Lung (tissue), 11 donors: ENCODE measurements at regions not wholly inside any gene's neighbourhood (a gene's known extent, or its start where the extent isn't known, plus 50 kb on each side); places are given as distances from the start of the nearest gene placed in this dataset.

ENCODE experiments used
- ATAC-seq: fragments of 200-7000 bp; cut with Tn5 transposase; one replicate; pipeline ENCODE4 v1.9.1; 2020; ENCODE audit warnings: moderate number of reproducible peaks; ENCODE audit not compliant: insufficient read depth, low FRiP score
- DNase-seq, 3 donors: peaks; one replicate each; pipeline ENCODE4 v3.0.0-alpha.2; 2013 to 2017
- H3K27ac ChIP-seq, 2 donors: one replicate each; pipeline ENCODE4 v1.5.1; 2013; ENCODE audit warnings: mild to moderate bottlenecking in 2 of 2, moderate library complexity in 2 of 2, control low read depth in 1 of 2, inconsistent platforms in 1 of 2, low read depth in 1 of 2, low read length in 1 of 2
- H3K27me3 ChIP-seq, 3 donors: one replicate each; pipeline ENCODE4 v1.5.1; 2013; ENCODE audit warnings: low read length in 2 of 3; ENCODE audit not compliant: control insufficient read depth in 3 of 3, insufficient read depth in 3 of 3
- H3K36me3 ChIP-seq, 4 donors: one replicate each; pipeline ENCODE4 v1.5.1; 2013; ENCODE audit warnings: low read length in 4 of 4, mild to moderate bottlenecking in 1 of 4, moderate library complexity in 1 of 4; ENCODE audit not compliant: control insufficient read depth in 4 of 4, insufficient read depth in 4 of 4
- H3K4me1 ChIP-seq, 5 donors: one replicate each; pipeline ENCODE4 v1.5.1; 2013; ENCODE audit warnings: low read length in 5 of 5, mild to moderate bottlenecking in 2 of 5, moderate library complexity in 1 of 5; ENCODE audit not compliant: control insufficient read depth in 5 of 5, insufficient read depth in 5 of 5
- H3K4me3 ChIP-seq: one replicate; pipeline ENCODE4 v1.5.1; 2013; ENCODE audit warnings: mild to moderate bottlenecking, control low read depth, moderate library complexity
- H3K9ac ChIP-seq, 2 donors: one replicate each; pipeline ENCODE4 v1.5.1; 2013; ENCODE audit warnings: low read length in 2 of 2, control low read depth in 1 of 2; ENCODE audit not compliant: insufficient read depth in 1 of 2
- H3K9me3 ChIP-seq, 4 donors: one replicate each; pipeline ENCODE4 v1.5.1; 2013; ENCODE audit warnings: low read length in 3 of 4, mild to moderate bottlenecking in 1 of 4, moderate library complexity in 1 of 4; ENCODE audit not compliant: control insufficient read depth in 4 of 4, insufficient read depth in 3 of 4
- CTCF ChIP-seq: IDR thresholded peaks from 2 replicates; pipeline ENCODE4 v1.5.1; 2012; ENCODE audit warnings: mild to moderate bottlenecking; ENCODE audit errors: control extremely low read depth, extremely low read depth
- WGBS, 2 donors: extraction: QIAGEN DNeasy Blood & Tissue Kit; methylation state at CpG; one replicate each; pipeline ENCODE4 v1.1.7; 2013; 5-methylcytosine and 5-hydroxymethylcytosine counted together
- donor health status: control.
- donor health status: control.
- donor health status: Bipolar disorder and iron deficiency.
- donor health status: healthy.
- donor health status: DM: yes; HTN: yes; CAD: no.

GRCh38 chr4:144336633-144337032, 196.1 kb upstream of the GYPA start:
- Histone ChIP-seq H3K4me1 (peaks cover 0 to 4% (median 0%) of the 10 kb centered on the region in 5 donors), H3K9ac (no peak overlapping the region), H3K27me3 (peaks cover 0 to 3% (median 0%) of the 10 kb centered on the region in 3 donors), H3K27ac (no peak overlapping the region), H3K4me3 (no peak overlapping the region), H3K36me3 (no peaks in the 10 kb centered on the region), H3K9me3 (peaks cover 0 to 2% (median 0%) of the 10 kb centered on the region in 4 donors)
- no peak for TF ChIP-seq CTCF
- no peak for DNase-seq
- 57 to 72% methylated on average over 1 of the region's 1 CpG for WGBS, 2 donors
- ATAC-seq, result no peak

- no peak for ATAC-seq
- H3K4me1 ChIP-seq, result peaks cover 0 to 4% (median 0%) of the 10 kb centered on the region in 5 donors
- no peak for TF ChIP-seq CTCF
These were observed 197.6 kb upstream of the GYPA start for GRCh38 chr4:144338148-144338547.

GRCh38 chr4:144338834-144339233, 198.3 kb upstream of the GYPA start:
- peaks cover 0 to 4% (median 0%) of the 10 kb centered on the region in 5 donors for H3K4me1 ChIP-seq
- no peak overlapping the region for H3K4me3 ChIP-seq

More at GRCh38 chr4:144338148-144338547, 197.6 kb upstream of the GYPA start:
- peaks cover 0 to 2% (median 0%) of the 10 kb centered on the region in 4 donors for H3K9me3 ChIP-seq
- H3K27me3 ChIP-seq, result peaks cover 0 to 3% (median 0%) of the 10 kb centered on the region in 3 donors
- no peak overlapping the region for H3K9ac ChIP-seq
- no peak overlapping the region for H3K27ac ChIP-seq
- H3K4me3 ChIP-seq, result no peak overlapping the region
- no peak for DNase-seq
- no peaks in the 10 kb centered on the region for H3K36me3 ChIP-seq

More at GRCh38 chr4:144338834-144339233, 198.3 kb upstream of the GYPA start:
- no peak for TF ChIP-seq CTCF
- DNase-seq (no peak), ATAC-seq (no peak)
- no peak overlapping the region for H3K9ac ChIP-seq
- WGBS, 2 donors, result 85 to 87% methylated on average over 2 of the region's 2 CpGs
- peaks cover 0 to 2% (median 0%) of the 10 kb centered on the region in 4 donors for H3K9me3 ChIP-seq
- no peak overlapping the region for H3K27ac ChIP-seq
- H3K36me3 ChIP-seq, result no peaks in the 10 kb centered on the region
- peaks cover 0 to 3% (median 0%) of the 10 kb centered on the region in 3 donors for H3K27me3 ChIP-seq
